K562 (cell line): ENCODE measurements at regions not wholly inside any gene's neighbourhood (a gene's known extent, or its start where the extent isn't known, plus 50 kb on each side); places are given as distances from the start of the nearest gene placed in this dataset.
A peak's percentile ranks its signal among the peaks of the same experiment; 100 is the strongest.

Experiments
- PHF20 ChIP-seq: fragments of 450-650 bp; IDR thresholded peaks from 2 replicates; pipeline ENCODE4 v1.6.1; 2018; ENCODE audit not compliant: partially characterized antibody
- ZNF24 ChIP-seq: fragments of 450-650 bp; IDR thresholded peaks from 2 replicates; pipeline ENCODE4 v1.6.1; 2016
- TF ChIP-seq, protein P1 (sequence below), 2 experiments: fragments of 450-650 bp; IDR thresholded peaks; 2 replicates each; pipeline ENCODE4 v1.6.1; 2016; ENCODE audit warnings: mild to moderate bottlenecking in 2 of 2, borderline replicate concordance in 1 of 2, low read depth in 1 of 2, moderate library complexity in 1 of 2

DNA sequence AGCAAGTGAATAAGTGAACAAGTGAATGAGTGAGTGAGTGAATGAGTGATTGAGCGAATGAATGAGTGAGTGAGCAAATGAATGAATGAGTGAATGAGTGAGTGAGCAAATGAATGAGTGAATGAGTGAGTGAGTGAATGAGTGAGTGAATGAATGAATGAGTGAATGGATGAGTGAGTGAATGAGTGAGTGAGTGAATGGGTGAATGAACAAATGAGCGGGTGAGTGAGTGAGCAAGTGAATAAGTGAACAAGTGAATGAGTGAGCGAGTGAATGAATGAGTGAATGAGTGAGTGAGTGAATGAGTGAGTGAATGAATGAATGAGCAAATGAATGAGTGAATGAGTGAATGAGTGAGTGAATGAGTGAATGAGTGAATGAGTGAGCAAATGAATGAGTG lies 74.0 kb upstream of the LRPAP1 start (continued):
- TF ChIP-seq, protein P1, sequence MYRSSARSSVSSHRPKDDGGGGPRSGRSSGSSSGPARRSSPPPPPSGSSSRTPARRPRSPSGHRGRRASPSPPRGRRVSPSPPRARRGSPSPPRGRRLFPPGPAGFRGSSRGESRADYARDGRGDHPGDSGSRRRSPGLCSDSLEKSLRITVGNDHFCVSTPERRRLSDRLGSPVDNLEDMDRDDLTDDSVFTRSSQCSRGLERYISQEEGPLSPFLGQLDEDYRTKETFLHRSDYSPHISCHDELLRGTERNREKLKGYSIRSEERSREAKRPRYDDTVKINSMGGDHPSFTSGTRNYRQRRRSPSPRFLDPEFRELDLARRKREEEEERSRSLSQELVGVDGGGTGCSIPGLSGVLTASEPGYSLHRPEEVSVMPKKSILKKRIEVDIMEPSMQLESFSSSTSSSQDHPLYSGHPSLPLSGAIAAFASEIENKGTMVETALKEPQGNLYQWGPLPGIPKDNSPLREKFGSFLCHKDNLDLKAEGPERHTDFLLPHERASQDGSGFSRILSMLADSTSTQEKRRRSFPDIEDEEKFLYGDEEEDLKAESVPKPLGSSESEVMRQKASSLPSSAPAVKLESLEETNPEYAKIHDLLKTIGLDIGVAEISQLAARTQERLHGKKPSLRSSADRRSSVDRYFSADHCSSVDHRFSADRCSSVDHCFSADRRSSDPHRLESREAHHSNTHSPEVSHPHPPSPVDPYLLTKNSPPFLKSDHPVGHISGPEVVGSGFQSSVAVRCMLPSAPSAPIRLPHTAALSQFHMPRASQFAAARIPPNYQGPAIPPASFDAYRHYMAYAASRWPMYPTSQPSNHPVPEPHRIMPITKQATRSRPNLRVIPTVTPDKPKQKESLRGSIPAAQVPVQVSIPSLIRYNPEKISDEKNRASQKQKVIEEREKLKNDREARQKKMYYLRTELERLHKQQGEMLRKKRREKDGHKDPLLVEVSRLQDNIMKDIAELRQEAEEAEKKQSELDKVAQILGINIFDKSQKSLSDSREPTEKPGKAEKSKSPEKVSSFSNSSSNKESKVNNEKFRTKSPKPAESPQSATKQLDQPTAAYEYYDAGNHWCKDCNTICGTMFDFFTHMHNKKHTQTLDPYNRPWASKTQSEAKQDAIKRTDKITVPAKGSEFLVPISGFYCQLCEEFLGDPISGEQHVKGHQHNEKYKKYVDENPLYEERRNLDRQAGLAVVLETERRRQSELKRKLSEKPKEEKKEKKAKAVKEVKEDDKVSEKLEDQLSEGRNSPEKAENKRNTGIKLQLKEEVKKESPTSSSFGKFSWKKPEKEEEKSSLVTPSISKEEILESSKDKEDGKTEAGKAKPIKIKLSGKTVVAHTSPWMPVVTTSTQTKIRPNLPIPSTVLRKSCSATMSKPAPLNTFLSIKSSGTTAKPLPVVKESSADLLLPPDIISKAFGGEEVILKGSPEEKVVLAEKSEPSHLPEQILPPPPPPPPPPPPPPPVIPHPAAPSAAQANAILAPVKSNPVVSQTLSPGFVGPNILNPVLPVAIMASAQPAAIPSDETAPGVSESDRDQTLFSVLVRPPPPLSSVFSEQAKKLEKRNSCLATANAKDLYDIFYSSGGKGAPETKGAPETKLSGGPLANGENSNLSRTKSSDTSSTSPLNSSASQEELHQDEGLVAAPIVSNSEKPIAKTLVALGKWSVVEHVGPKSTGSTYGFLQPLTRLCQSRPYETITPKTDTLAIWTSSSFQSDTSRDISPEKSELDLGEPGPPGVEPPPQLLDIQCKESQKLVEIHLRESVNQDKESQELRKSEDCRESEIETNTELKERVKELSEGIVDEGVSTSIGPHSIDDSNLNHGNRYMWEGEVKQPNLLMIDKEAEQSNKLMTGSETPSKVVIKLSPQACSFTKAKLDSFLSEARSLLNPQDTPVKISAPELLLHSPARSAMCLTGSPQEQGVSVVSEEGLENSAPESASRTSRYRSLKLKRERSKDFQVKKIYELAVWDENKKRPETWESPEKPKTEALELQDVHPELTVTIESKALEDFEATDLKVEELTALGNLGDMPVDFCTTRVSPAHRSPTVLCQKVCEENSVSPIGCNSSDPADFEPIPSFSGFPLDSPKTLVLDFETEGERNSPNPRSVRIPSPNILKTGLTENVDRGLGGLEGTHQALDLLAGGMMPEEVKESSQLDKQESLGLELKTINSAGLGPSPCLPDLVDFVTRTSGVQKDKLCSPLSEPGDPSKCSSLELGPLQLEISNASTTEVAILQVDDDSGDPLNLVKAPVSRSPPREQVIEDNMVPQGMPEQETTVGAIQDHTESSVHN (IDR thresholded peaks at IDR 0.05; ENCODE audit: borderline replicate concordance in 1 of 2, low read depth in 1 of 2), result peak in 1 of 2 experiments; percentile 61; a peak in 1 of 4 replicates
- TF ChIP-seq PHF20 (peak; percentile 21), ZNF24 (peak; percentile 99)
- TF ChIP-seq, all 486 proteins: peak for 8; not testable (repeated sequence) for 478
